ENCODE measurements at regions not wholly inside any gene's neighbourhood (a gene's known extent, or its start where the extent isn't known, plus 50 kb on each side); places are given as distances from the start of the nearest gene placed in this dataset.

DNA sequence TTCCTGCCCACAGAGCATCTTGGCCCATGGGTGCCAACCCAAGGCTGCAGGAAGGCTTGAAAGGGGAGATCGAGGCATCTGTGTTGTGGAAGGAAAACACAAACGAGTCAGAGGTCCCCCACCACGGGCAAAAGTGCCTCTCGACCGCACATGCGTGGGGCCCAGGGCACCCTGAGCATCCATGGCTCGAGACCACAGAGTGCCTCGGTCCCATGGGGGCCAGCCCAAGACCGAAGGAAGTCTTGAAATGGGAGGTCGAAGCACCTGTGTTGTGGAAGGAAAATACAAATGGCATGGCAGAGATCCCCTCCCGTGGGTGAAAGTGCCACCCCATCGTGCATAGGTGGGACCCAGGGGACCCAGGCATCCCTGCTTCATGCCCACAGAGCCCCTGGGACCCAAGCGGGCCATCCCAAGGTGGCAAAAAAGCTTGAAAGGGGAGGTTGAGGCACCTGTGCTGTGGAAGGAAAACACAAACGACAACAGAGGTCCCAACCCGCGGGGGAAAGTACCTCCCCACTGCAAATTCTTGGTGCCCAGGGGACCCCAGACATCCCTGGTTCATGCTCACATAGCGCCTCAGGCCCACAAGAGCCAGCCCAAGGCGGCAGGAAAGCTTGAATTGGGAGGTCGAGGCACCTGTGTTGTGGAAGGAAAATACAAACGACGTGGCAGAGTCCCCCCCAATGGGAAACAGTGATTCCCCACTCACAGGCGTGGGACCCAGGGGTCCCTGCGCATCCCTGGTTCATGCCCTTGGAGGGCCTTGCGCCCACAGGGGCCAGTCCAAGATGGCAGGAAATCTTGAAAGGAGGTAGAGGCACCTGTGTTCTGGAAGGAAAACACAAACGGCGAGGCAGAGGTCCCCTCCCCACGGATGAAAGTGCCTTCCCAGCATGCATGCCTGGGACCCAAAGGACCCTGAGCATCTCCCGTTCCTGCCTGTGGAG, 373.0 kb downstream of the ALG10 start:
- Histone ChIP-seq H3K9ac (ENCODE audit: insufficient read length) (no peak overlapping the region), H3K4me3 (no peak overlapping the region), H3K9me3 (ENCODE audit: low read depth, low read length) (no peaks in the 10 kb centered on the region), H3K27ac (no peak overlapping the region), H3K36me3 (ENCODE audit: insufficient read depth, low read length) (no peaks in the 10 kb centered on the region)
- TF ChIP-seq FOXP2 (optimal IDR thresholded peaks at IDR 0.05; ENCODE audit: control extremely low read depth, extremely low read length, insufficient read depth) (no peak), EZH2 (IDR thresholded peaks at IDR 0.05) (no peak), POLR2AphosphoS5 (IDR thresholded peaks at IDR 0.05; ENCODE audit: borderline replicate concordance, low read depth, low read length) (no peak)
- DNase-seq (ENCODE audit: low read depth, low spot score), result no peak

DNA sequence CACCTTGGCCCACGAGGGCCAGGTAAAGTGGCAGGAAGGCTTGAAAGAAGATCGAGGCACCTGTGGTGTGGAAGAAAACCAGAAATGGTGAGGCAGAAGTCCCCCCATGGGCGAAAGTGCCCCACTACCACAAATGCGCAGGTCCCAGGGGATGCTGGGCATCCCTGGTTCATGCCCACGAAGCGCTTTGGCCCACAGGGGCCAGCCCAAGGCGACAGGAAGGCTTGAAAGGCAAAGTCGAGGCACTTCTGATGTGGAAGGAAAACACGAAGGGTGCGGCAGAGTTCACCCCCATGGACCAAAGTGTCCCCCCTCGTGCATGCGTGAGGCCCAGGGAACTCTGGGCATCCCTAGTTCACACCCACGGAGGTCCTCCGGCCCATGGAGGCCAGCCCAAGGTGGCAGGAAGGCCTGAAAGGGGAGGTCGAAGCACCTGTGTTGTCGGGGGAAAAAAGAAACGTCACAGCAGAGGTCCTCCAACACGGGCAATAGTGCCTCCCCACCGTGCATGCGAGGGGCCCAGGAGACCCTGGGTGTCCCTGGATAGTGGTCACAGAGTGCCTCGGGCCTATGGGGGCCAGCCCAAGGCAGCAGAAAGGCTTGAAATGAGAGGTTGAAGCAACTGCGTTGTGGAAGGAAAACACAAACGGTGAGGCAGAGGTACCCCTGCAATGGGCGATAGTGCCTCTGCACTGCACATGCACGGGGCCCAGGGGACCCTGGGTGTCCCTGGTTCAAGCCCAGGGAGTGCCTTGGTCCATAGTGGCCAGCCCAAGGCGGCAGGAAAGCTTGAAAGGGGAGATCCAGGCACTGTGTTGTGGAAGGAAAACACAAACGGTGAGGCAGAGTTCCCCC, 373.9 kb downstream of the ALG10 start:
- DNase-seq (ENCODE audit: low read depth, low spot score), result no peak
- no peak overlapping the region for H3K9ac ChIP-seq (ENCODE audit: insufficient read length)
- no peaks in the 10 kb centered on the region for H3K9me3 ChIP-seq (ENCODE audit: low read depth, low read length)

GRCh38 chr12:34396861-34397590, 374.7 kb downstream of the ALG10 start:
- no peak overlapping the region for H3K4me3 ChIP-seq
- no peak overlapping the region for H3K9ac ChIP-seq (ENCODE audit: insufficient read length)
- no peak overlapping the region for H3K27ac ChIP-seq
- H3K9me3 ChIP-seq (ENCODE audit: low read depth, low read length), result no peaks in the 10 kb centered on the region
- TF ChIP-seq POLR2AphosphoS5 (IDR thresholded peaks at IDR 0.05; ENCODE audit: borderline replicate concordance, low read depth, low read length), result no peak
- no peak for TF ChIP-seq EZH2 (IDR thresholded peaks at IDR 0.05)
- no peaks in the 10 kb centered on the region for H3K36me3 ChIP-seq (ENCODE audit: insufficient read depth, low read length)
- no peak for DNase-seq (ENCODE audit: low read depth, low spot score)

More for the DNA sequence above, 373.9 kb downstream of the ALG10 start:
- TF ChIP-seq FOXP2 (optimal IDR thresholded peaks at IDR 0.05; ENCODE audit: control extremely low read depth, extremely low read length, insufficient read depth), result no peak
- no peak for TF ChIP-seq EZH2 (IDR thresholded peaks at IDR 0.05)
- TF ChIP-seq POLR2AphosphoS5 (IDR thresholded peaks at IDR 0.05; ENCODE audit: borderline replicate concordance, low read depth, low read length), result no peak
- no peak overlapping the region for H3K27ac ChIP-seq
- no peak overlapping the region for H3K4me3 ChIP-seq
- no peaks in the 10 kb centered on the region for H3K36me3 ChIP-seq (ENCODE audit: insufficient read depth, low read length)

GRCh38 chr12:34397591-34398365, 375.5 kb downstream of the ALG10 start:
- Histone ChIP-seq H3K36me3 (ENCODE audit: insufficient read depth, low read length) (no peaks in the 10 kb centered on the region), H3K9me3 (ENCODE audit: low read depth, low read length) (no peaks in the 10 kb centered on the region), H3K9ac (ENCODE audit: insufficient read length) (no peak overlapping the region), H3K4me3 (no peak overlapping the region), H3K27ac (no peak overlapping the region)
- no peak for TF ChIP-seq EZH2 (IDR thresholded peaks at IDR 0.05)
- no peak for DNase-seq (ENCODE audit: low read depth, low spot score)

DNA sequence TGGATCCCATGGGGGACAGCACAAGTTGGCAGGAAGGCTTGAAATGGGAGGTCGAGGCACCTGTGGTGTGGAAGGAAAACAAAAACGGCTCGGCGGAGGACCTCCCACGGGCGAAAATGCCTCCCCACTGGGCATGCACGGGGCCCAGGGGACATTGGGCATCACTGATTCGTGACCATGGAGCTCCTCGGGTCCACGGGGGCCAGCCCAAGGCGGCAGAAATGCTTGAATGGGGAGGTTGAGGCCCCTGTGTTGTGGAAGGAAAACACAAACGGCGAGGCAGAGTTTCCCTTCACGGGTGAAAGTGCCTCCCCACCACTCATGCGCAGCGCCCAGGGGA, 376.0 kb downstream of the ALG10 start:
- no peak overlapping the region for H3K9ac ChIP-seq (ENCODE audit: insufficient read length)
- no peak for DNase-seq (ENCODE audit: low read depth, low spot score)
- no peak for TF ChIP-seq EZH2 (IDR thresholded peaks at IDR 0.05)
- no peak for TF ChIP-seq FOXP2 (optimal IDR thresholded peaks at IDR 0.05; ENCODE audit: control extremely low read depth, extremely low read length, insufficient read depth)
- TF ChIP-seq POLR2AphosphoS5 (IDR thresholded peaks at IDR 0.05; ENCODE audit: borderline replicate concordance, low read depth, low read length), result no peak
- no peaks in the 10 kb centered on the region for H3K36me3 ChIP-seq (ENCODE audit: insufficient read depth, low read length)
- no peaks in the 10 kb centered on the region for H3K9me3 ChIP-seq (ENCODE audit: low read depth, low read length)
- no peak overlapping the region for H3K27ac ChIP-seq
- no peak overlapping the region for H3K4me3 ChIP-seq

- H3K36me3 ChIP-seq (ENCODE audit: insufficient read depth, low read length), result no peaks in the 10 kb centered on the region
- no peak for DNase-seq (ENCODE audit: low read depth, low spot score)
- H3K27ac ChIP-seq, result no peak overlapping the region
- TF ChIP-seq FOXP2 (optimal IDR thresholded peaks at IDR 0.05; ENCODE audit: control extremely low read depth, extremely low read length, insufficient read depth) (no peak), POLR2AphosphoS5 (IDR thresholded peaks at IDR 0.05; ENCODE audit: borderline replicate concordance, low read depth, low read length) (no peak), EZH2 (IDR thresholded peaks at IDR 0.05) (no peak)
- H3K4me3 ChIP-seq, result no peak overlapping the region
- no peaks in the 10 kb centered on the region for H3K9me3 ChIP-seq (ENCODE audit: low read depth, low read length)
- no peak overlapping the region for H3K9ac ChIP-seq (ENCODE audit: insufficient read length)
These were observed 376.7 kb downstream of the ALG10 start for GRCh38 chr12:34398706-34399630.
